BJ (cell line): ENCODE measurements at regions not wholly inside any gene's neighbourhood (a gene's known extent, or its start where the extent isn't known, plus 50 kb on each side); places are given as distances from the start of the nearest gene placed in this dataset.

ENCODE experiments used
- CTCF ChIA-PET: fragments of 350-600 bp; formaldehyde crosslinking; extraction: SDS; loops from one replicate; lab custom pipeline; 2021; ENCODE audit warnings: antibody characterized with exemption, inconsistent platforms; lab: Yijun Ruan, JAX
- POLR2A ChIA-PET: fragments of 300-600 bp; sonication (Branson Sonifier 250); formaldehyde crosslinking; extraction: SDS; loops from one replicate; lab custom pipeline; 2021; ENCODE audit warnings: antibody characterized with exemption; lab: Charles Lee
- DNase-seq: peaks from one replicate; pipeline ENCODE4 v3.0.0-alpha.2; 2011; ENCODE audit warnings: low read depth
- H3K27me3 ChIP-seq: 2 replicates; pipeline ENCODE4 v1.6.0; 2011; ENCODE audit warnings: low read length; ENCODE audit not compliant: control insufficient read depth, insufficient read depth
- H3K36me3 ChIP-seq: 2 replicates; pipeline ENCODE4 v1.5.1; 2011; ENCODE audit warnings: low read length; ENCODE audit not compliant: control insufficient read depth, insufficient read depth
- H3K4me3 ChIP-seq: 2 replicates; pipeline ENCODE4 v1.5.1; 2011; ENCODE audit warnings: low read depth, mild to moderate bottlenecking, control low read depth, low read length
- TF ChIP-seq, protein P1 (sequence below): IDR thresholded peaks from 2 replicates; pipeline ENCODE4 v1.5.1; 2011; ENCODE audit warnings: low read depth, mild to moderate bottlenecking, control low read depth, inconsistent platforms, low read length, moderate library complexity; ENCODE audit not compliant: insufficient read depth

GRCh38 chr2:234300932-234301823 lies 195.7 kb downstream of the ARL4C start:
- ChIA-PET POLR2A (no interaction called here), CTCF (interaction anchor here (1.2 kb wide), 1 partner anchor 12 kb away, joined by 3 read pairs; no protein-coding TSS in a partner anchor)
- TF ChIP-seq, protein P1, sequence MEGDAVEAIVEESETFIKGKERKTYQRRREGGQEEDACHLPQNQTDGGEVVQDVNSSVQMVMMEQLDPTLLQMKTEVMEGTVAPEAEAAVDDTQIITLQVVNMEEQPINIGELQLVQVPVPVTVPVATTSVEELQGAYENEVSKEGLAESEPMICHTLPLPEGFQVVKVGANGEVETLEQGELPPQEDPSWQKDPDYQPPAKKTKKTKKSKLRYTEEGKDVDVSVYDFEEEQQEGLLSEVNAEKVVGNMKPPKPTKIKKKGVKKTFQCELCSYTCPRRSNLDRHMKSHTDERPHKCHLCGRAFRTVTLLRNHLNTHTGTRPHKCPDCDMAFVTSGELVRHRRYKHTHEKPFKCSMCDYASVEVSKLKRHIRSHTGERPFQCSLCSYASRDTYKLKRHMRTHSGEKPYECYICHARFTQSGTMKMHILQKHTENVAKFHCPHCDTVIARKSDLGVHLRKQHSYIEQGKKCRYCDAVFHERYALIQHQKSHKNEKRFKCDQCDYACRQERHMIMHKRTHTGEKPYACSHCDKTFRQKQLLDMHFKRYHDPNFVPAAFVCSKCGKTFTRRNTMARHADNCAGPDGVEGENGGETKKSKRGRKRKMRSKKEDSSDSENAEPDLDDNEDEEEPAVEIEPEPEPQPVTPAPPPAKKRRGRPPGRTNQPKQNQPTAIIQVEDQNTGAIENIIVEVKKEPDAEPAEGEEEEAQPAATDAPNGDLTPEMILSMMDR = no peak
- Histone ChIP-seq H3K4me3 (no peak overlapping the region), H3K36me3 (no peaks in the 10 kb centered on the region), H3K27me3 (no peaks in the 10 kb centered on the region; the same call in 1 of the 2 replicates)
- no peak for DNase-seq

DNA sequence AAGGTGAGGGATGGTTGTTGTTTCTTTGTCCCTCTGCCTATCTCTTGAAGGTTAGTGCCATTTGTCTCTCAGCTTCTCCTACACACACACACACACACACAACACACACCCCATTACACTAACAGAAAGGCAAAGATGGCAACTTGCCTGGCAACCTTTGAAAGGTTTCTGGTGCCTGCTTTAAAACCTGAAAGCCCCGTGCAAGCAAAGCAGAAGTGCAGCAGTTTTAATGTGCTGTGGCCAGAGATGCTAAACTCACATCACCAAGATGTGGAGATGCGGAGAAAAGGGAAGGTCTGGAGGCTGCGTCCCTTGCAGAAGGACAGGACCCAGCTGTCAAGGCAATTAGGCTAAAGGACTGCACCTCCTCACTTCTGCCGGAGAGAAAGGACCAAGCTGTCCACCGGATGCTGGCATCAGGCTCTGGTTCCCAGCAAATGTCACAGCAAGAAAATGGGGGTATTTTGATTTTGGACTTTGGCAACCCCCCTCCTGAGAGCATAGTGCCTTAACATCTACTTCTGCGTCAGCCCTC lies 196.4 kb downstream of the ARL4C start:
- TF ChIP-seq, protein P1 = no peak
- no peak for DNase-seq
- CTCF ChIA-PET = interaction anchor here (1.2 to 2.1 kb wide), 2 partner anchors 11 to 201 kb away, joined by 3 to 7 read pairs; no protein-coding TSS in a partner anchor
- no peaks in the 10 kb centered on the region for H3K36me3 ChIP-seq
- no peak overlapping the region for H3K4me3 ChIP-seq
- POLR2A ChIA-PET = no interaction called here
- H3K27me3 ChIP-seq = no peaks in the 10 kb centered on the region; the same call in 1 of the 2 replicates

DNA sequence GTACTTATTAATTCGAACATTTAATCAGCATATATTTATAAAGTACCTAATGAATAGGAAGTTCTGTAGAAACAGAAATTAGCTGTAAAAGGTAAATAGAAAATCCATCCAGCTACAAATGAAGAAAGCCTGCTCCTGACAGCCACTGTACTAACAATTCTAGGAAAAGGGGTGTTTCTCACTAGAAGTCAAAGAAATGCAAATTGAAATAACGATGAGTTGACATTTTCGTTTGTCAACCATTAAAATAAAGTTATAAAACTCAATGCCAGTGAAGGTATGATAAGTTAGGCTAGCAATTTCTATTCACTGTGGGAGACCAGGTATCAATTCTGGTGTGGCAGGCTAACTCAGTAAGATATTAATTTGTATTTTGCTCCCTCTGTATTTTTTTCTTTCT lies 198.0 kb downstream of the ARL4C start:
- no peak for DNase-seq
- POLR2A ChIA-PET = no interaction called here
- Histone ChIP-seq H3K27me3 (no peaks in the 10 kb centered on the region), H3K4me3 (no peak overlapping the region), H3K36me3 (no peaks in the 10 kb centered on the region)
- CTCF ChIA-PET = interaction anchor here (0.6 to 2.1 kb wide), 3 partner anchors 10 to 202 kb away, joined by 3 to 12 read pairs (median 7); no protein-coding TSS in a partner anchor
- TF ChIP-seq, protein P1 = no peak

- Histone ChIP-seq H3K36me3 (no peaks in the 10 kb centered on the region), H3K27me3 (no peaks in the 10 kb centered on the region), H3K4me3 (no peak overlapping the region)
- POLR2A ChIA-PET = no interaction called here
- CTCF ChIA-PET = no interaction called here
- TF ChIP-seq, protein P1 = no peak
- DNase-seq = no peak
Measured at GRCh38 chr2:234296991-234297390, 199.9 kb downstream of the ARL4C start.

GRCh38 chr2:234293973-234294372 lies 202.9 kb downstream of the ARL4C start:
- Histone ChIP-seq H3K4me3 (no peak overlapping the region), H3K27me3 (no peaks in the 10 kb centered on the region), H3K36me3 (no peaks in the 10 kb centered on the region)
- ChIA-PET CTCF (interaction anchor here (0.6 kb wide), 1 partner anchor 167 kb away, joined by 3 read pairs; no protein-coding TSS in a partner anchor), POLR2A (no interaction called here)
- TF ChIP-seq, protein P1 = no peak
- DNase-seq = no peak
